IPS-18a (cell line): ENCODE measurements at regions not wholly inside any gene's neighbourhood (a gene's known extent, or its start where the extent isn't known, plus 50 kb on each side); places are given as distances from the start of the nearest gene placed in this dataset.

Experiments used
- H3K27ac ChIP-seq: one replicate; pipeline ENCODE4 v1.5.1; 2013; ENCODE audit warnings: low read length
- H3K27me3 ChIP-seq: one replicate; pipeline ENCODE4 v1.6.1; 2013; ENCODE audit warnings: mild to moderate bottlenecking, low read length; ENCODE audit not compliant: control insufficient read depth, insufficient read depth
- H3K36me3 ChIP-seq: one replicate; pipeline ENCODE4 v1.6.1; 2013; ENCODE audit warnings: low read depth, low read length; ENCODE audit not compliant: control insufficient read depth
- H3K4me1 ChIP-seq: one replicate; pipeline ENCODE4 v1.6.1; 2013; ENCODE audit warnings: low read depth, low read length; ENCODE audit not compliant: control insufficient read depth
- H3K4me3 ChIP-seq: one replicate; pipeline ENCODE4 v1.5.1; 2013; ENCODE audit warnings: low read length
- H3K9ac ChIP-seq: one replicate; pipeline ENCODE4 v1.6.1; 2013; ENCODE audit warnings: mild to moderate bottlenecking, low read length, moderate library complexity
- H3K9me3 ChIP-seq: one replicate; pipeline ENCODE4 v1.6.1; 2013; ENCODE audit warnings: low read depth, low read length; ENCODE audit not compliant: control insufficient read depth

DNA sequence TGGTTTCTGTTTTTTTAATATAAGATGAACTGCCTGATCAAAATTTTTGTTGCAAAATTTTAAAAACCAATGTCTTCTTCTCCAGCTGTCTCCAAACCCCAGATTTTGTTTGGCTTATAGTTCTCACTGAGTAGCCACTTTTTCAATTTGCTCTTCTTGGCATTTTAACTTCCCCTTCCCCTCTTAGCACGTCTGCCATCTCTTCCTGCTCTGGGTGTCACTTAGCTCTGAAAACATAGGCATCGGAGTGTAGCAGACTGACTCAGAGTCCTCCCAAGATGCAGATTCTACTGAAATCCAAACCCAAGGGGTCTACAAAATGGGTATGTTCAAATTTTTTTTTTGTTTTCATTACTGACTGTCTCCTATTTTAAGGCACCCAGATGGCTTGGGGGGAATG, 270.3 kb upstream of the KIRREL3 start:
- Histone ChIP-seq H3K4me3 (no peak overlapping the region), H3K9me3 (no peaks in the 10 kb centered on the region), H3K9ac (no peak overlapping the region), H3K27ac (no peak overlapping the region), H3K36me3 (no peaks in the 10 kb centered on the region), H3K27me3 (no peaks in the 10 kb centered on the region), H3K4me1 (no peaks in the 10 kb centered on the region)

DNA sequence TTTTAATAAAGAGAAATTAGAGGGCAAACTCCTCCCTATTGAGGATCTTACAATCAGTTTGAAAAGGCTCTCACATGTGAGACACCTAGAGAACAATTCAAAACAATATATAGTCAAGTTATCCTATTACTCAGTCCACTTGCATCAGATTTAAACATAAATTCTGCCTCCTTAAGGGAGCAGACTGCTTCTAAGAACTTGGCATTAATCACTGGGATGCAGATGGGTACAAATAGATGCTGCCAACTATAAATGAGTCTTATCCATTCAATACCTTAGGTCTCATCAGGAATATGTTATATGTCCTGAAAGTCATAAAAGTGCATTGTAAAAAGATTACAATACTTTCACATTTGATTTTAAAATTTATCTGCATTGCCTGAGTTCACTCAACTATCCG, 269.3 kb upstream of the KIRREL3 start:
- no peaks in the 10 kb centered on the region for H3K9me3 ChIP-seq
- no peaks in the 10 kb centered on the region for H3K27me3 ChIP-seq
- H3K9ac ChIP-seq = no peak overlapping the region
- H3K27ac ChIP-seq = no peak overlapping the region
- no peaks in the 10 kb centered on the region for H3K36me3 ChIP-seq
- no peak overlapping the region for H3K4me3 ChIP-seq
- H3K4me1 ChIP-seq = no peaks in the 10 kb centered on the region

DNA sequence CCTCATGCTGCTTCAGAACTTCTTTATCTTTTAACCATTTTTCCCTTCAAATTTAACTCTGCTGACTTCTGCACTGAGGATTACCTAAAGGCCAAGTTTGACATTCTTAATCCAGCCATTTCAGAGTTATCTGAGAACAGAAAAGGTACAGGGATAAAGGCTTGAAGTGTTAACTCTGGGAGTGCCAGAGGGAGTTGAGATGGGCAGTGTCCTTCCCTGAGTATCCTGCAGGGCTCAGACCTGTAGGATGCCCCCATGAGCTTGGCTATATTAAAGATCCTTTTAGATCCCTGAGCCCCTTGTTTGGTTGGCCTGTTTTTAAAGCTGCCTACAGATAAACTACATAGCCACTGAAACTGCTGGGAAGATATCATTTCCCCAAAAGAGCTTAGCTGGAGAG, 268.4 kb upstream of the KIRREL3 start:
- Histone ChIP-seq H3K27me3 (no peaks in the 10 kb centered on the region), H3K9ac (no peak overlapping the region), H3K4me1 (no peaks in the 10 kb centered on the region), H3K27ac (no peak overlapping the region), H3K4me3 (no peak overlapping the region), H3K36me3 (no peaks in the 10 kb centered on the region), H3K9me3 (no peaks in the 10 kb centered on the region)

DNA sequence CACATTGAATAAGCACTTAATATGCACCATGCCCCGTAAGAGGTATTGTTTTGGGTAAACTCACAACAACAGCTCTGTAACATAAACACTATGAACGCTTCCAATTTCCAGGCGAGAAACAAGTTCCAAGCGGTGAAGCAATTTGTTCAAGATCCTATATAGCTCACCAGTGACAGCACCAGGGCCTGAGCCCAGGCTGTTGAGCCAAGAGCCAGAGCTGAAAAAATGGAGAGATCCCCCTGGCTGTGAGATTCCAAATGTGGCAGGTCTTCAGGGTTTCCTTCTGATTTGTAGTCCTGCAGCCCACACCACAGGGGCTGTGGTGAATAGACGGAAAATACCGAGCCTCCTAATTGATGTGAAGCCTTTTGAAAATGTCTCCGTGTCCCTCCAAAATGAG, 268.0 kb upstream of the KIRREL3 start:
- H3K27ac ChIP-seq = no peak overlapping the region
- no peak overlapping the region for H3K9ac ChIP-seq
- no peak overlapping the region for H3K4me3 ChIP-seq
- no peaks in the 10 kb centered on the region for H3K4me1 ChIP-seq
- no peaks in the 10 kb centered on the region for H3K36me3 ChIP-seq
- no peaks in the 10 kb centered on the region for H3K9me3 ChIP-seq
- H3K27me3 ChIP-seq = no peaks in the 10 kb centered on the region

GRCh38 chr11:127259102-127259501, 258.5 kb upstream of the KIRREL3 start:
- Histone ChIP-seq H3K4me3 (no peak overlapping the region), H3K4me1 (no peaks in the 10 kb centered on the region), H3K9me3 (no peaks in the 10 kb centered on the region), H3K9ac (no peak overlapping the region), H3K27ac (no peak overlapping the region), H3K27me3 (no peaks in the 10 kb centered on the region), H3K36me3 (no peaks in the 10 kb centered on the region)

DNA sequence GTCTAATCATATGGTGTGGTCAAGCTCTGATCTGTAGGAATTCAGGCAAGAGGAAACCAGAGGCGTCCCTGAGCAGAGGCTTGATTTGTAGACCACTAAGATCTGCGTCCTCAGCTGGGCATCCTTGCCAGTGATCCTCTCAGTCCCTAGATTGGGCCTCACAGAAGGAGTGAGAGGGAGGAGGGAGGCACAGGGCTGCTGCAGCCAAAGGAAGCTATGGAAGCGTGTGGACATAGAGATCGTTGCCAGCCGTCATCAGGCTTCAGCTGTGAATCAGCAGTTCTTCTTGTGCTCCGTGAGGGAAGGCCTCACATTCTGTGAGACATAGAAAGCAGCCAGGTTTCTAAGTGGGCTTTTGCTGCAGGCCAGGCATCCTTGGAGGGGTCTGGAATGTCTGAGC, 254.6 kb upstream of the KIRREL3 start:
- H3K9me3 ChIP-seq = no peaks in the 10 kb centered on the region

DNA sequence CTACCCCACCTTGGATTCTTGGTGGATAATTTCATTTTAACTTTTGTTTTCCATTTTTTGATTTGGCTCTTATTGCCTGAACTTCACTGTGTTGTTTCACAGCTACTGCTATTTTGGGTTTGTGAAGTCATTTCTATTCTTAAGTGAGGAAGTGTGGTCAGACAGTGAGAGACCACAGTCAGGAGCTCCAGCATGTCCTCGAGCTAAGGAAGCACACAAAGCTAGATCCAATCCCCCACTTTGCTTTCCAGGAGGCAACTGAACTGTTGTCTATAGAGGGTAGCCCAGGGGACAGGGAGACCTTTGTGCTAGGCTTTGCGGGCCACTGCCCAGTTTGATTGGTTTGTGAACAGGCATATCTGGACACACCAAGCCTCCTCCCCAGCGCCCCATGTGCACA, 251.8 kb upstream of the KIRREL3 start:
- Histone ChIP-seq H3K4me3 (no peak overlapping the region), H3K9ac (no peak overlapping the region), H3K9me3 (no peaks in the 10 kb centered on the region), H3K27me3 (no peaks in the 10 kb centered on the region), H3K27ac (no peak overlapping the region), H3K4me1 (no peaks in the 10 kb centered on the region), H3K36me3 (no peaks in the 10 kb centered on the region)

More for the DNA sequence above, 254.6 kb upstream of the KIRREL3 start:
- no peaks in the 10 kb centered on the region for H3K4me1 ChIP-seq
- H3K27me3 ChIP-seq = no peaks in the 10 kb centered on the region
- no peak overlapping the region for H3K9ac ChIP-seq
- no peak overlapping the region for H3K4me3 ChIP-seq
- H3K27ac ChIP-seq = no peak overlapping the region
- no peaks in the 10 kb centered on the region for H3K36me3 ChIP-seq

DNA sequence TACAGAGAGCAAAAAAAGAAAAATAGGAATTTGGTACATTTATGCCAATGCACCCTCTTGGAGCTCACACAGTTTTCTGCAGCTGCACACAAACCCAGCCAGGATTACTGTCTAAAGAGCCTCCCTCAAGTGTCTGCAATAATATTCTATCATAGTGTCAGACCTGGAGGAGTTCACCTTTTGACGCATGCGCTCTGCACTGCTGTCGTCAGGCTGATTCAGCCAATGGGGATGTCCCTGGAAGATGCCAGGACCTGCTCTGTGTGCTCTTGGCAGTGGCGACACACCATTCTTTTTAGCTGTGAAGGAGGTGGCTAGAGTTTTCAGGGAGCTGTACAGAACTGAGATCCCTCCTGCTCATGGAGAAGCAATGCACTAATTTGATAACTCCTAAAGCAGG, 249.0 kb upstream of the KIRREL3 start:
- H3K27me3 ChIP-seq = no peaks in the 10 kb centered on the region
- H3K27ac ChIP-seq = no peak overlapping the region
- H3K36me3 ChIP-seq = no peaks in the 10 kb centered on the region
- no peaks in the 10 kb centered on the region for H3K9me3 ChIP-seq
- no peaks in the 10 kb centered on the region for H3K4me1 ChIP-seq
- H3K9ac ChIP-seq = no peak overlapping the region
- no peak overlapping the region for H3K4me3 ChIP-seq

- H3K9ac ChIP-seq = no peak overlapping the region
- H3K36me3 ChIP-seq = no peaks in the 10 kb centered on the region
- no peak overlapping the region for H3K4me3 ChIP-seq
- no peaks in the 10 kb centered on the region for H3K9me3 ChIP-seq
- H3K27ac ChIP-seq = no peak overlapping the region
- no peaks in the 10 kb centered on the region for H3K4me1 ChIP-seq
- H3K27me3 ChIP-seq = no peaks in the 10 kb centered on the region
Measured at GRCh38 chr11:127248476-127248875, 247.9 kb upstream of the KIRREL3 start.

DNA sequence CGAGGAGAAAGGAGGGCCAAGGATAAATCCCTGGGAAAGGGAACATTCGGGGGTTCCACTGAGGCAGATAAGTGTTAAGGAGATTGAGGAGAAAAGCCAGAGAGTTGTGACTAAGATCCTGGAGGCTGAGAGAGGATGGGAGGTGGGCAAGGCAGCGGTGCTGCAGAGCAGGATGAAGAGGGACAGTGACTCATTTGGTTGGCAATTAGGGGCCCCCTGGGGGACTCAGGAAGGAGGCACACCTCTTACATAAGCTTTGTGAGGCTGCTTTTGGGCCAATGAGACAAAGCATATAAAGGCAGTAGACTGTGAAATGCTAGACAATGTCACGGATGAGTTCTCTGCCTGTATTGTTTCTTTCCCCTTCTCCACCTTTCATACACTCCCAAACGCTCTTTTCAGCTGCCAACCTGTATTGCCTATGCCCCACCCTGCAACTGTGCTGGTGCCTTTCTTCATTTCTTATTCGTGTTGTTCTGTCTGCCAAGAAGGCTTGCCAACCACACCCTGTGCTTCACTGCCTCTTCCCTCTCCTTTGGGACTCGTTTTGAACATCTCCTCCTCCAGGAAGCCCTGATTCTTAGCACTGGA, 246.8 kb upstream of the KIRREL3 start:
- Histone ChIP-seq H3K27ac (no peak overlapping the region), H3K4me3 (no peak overlapping the region), H3K9ac (no peak overlapping the region), H3K4me1 (no peaks in the 10 kb centered on the region), H3K36me3 (no peaks in the 10 kb centered on the region), H3K27me3 (no peaks in the 10 kb centered on the region), H3K9me3 (no peaks in the 10 kb centered on the region)

GRCh38 chr11:127242676-127243075, 242.1 kb upstream of the KIRREL3 start:
- Histone ChIP-seq H3K4me3 (no peak overlapping the region), H3K9me3 (no peaks in the 10 kb centered on the region), H3K27ac (no peak overlapping the region), H3K4me1 (no peaks in the 10 kb centered on the region), H3K9ac (no peak overlapping the region), H3K27me3 (no peaks in the 10 kb centered on the region), H3K36me3 (no peaks in the 10 kb centered on the region)

- no peak overlapping the region for H3K27ac ChIP-seq
- H3K9me3 ChIP-seq = no peaks in the 10 kb centered on the region
- H3K4me1 ChIP-seq = no peaks in the 10 kb centered on the region
- no peak overlapping the region for H3K4me3 ChIP-seq
- H3K36me3 ChIP-seq = no peaks in the 10 kb centered on the region
- H3K9ac ChIP-seq = no peak overlapping the region
- no peaks in the 10 kb centered on the region for H3K27me3 ChIP-seq
Measured at GRCh38 chr11:127238321-127238720, 237.8 kb upstream of the KIRREL3 start.
